ENCODE measurements at regions not wholly inside any gene's neighbourhood (a gene's known extent, or its start where the extent isn't known, plus 50 kb on each side); places are given as distances from the start of the nearest gene placed in this dataset.

DNA sequence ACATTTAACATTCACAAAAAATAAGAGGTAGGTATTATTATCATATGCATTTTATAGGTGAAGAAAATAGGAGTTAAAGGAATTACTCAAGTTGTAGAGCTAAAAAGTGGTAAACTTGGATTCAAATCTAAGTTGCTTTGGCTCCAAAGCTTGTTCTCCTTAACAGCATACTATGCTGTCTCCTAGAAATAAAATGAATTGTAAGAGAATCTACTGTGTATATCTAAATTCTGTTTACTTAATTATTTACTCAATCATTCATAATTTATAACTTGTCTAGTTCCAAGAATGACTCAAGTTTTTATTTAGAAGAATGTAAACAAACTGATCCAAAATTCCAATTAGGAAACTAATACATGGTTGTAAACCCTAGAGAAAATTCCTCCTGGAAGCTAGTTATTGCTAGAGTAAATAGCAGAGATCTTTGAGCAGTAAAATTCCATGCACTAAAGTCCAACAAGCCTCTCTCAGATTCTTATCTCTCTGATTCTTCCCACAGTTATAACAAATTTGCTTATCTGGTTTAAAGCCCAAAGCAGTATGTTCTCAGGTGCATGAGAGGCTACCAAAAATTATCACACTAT lies 132.5 kb upstream of the DPT start:
- TF ChIP-seq, protein P1, sequence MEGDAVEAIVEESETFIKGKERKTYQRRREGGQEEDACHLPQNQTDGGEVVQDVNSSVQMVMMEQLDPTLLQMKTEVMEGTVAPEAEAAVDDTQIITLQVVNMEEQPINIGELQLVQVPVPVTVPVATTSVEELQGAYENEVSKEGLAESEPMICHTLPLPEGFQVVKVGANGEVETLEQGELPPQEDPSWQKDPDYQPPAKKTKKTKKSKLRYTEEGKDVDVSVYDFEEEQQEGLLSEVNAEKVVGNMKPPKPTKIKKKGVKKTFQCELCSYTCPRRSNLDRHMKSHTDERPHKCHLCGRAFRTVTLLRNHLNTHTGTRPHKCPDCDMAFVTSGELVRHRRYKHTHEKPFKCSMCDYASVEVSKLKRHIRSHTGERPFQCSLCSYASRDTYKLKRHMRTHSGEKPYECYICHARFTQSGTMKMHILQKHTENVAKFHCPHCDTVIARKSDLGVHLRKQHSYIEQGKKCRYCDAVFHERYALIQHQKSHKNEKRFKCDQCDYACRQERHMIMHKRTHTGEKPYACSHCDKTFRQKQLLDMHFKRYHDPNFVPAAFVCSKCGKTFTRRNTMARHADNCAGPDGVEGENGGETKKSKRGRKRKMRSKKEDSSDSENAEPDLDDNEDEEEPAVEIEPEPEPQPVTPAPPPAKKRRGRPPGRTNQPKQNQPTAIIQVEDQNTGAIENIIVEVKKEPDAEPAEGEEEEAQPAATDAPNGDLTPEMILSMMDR (optimal IDR thresholded peaks at IDR 0.05 in 1 of 3, IDR thresholded peaks at IDR 0.05 in 1 of 3, conservative IDR thresholded peaks at IDR 0.05 in 1 of 3; ENCODE audit: extremely low read depth in 1 of 3, insufficient read depth in 2 of 3, low read length in 3 of 3), result no peak
- TF ChIP-seq EZH2 (IDR thresholded peaks at IDR 0.05; ENCODE audit: low read length), result no peak
- Histone ChIP-seq H3K27me3 (ENCODE audit: control insufficient read depth, extremely low read depth, insufficient read depth, low read length) (no peaks in the 10 kb centered on the region), H3K9me3 (ENCODE audit: control insufficient read depth, low read depth, low read length) (no peaks in the 10 kb centered on the region), H3K4me3 (ENCODE audit: control insufficient read depth in 2 of 3, extremely low read depth in 1 of 3, insufficient read depth in 2 of 3, low read depth in 1 of 3, low read length in 3 of 3) (no peak overlapping the region), H3K4me1 (ENCODE audit: control insufficient read depth, extremely low read depth, insufficient read depth, low read length) (no peaks in the 10 kb centered on the region), H4K20me1 (ENCODE audit: control insufficient read depth, extremely low read depth, insufficient read depth, low read length) (no peaks in the 10 kb centered on the region), H2AFZ (ENCODE audit: control insufficient read depth, low read length) (no peak overlapping the region), H3K9me1 (ENCODE audit: control insufficient read depth, extremely low read depth, insufficient read depth, low read length) (no peaks in the 10 kb centered on the region), H3K4me2 (ENCODE audit: control insufficient read depth, extremely low read depth, insufficient read depth, low read depth, low read length) (no peak overlapping the region), H3K79me2 (ENCODE audit: control insufficient read depth, insufficient read depth, low read length) (no peaks in the 10 kb centered on the region), H3K9ac (ENCODE audit: control insufficient read depth, extremely low read depth, insufficient read depth, low read length) (no peak overlapping the region), H3K27ac (ENCODE audit: control insufficient read depth, insufficient read depth, low read length) (no peak overlapping the region), H3K36me3 (ENCODE audit: control insufficient read depth in 2 of 2, extremely low read depth in 1 of 2, insufficient read depth in 2 of 2, low read length in 2 of 2) (no peaks in the 10 kb centered on the region)
- dilution Hi-C loops (cut with MboI; ENCODE audit: extremely low pct_ligation_motif_present, low sequenced_read_pairs), result no loop called here
- DNase-seq (ENCODE audit: low read depth, low spot score), result no peak
- FAIRE-seq, result no peak

DNA sequence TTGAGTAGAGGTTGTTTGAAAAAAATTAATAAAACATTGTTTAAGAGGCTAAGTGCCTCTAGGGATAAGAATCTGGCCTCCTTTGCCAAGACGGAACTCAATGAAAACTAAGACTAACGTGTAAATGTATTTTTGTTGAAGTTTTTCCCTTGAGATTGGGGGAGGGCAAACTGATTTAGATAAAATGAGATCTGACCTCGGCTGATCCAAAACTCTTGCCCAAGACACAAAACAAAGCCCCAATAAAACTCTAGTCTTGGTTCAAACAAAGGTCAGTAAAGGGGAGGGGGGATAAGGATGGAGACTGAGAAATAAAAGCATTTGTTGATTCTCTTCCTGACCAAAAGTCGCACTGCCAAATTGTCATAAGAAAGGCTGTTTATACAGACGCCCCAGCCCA lies 134.8 kb upstream of the DPT start:
- Histone ChIP-seq H3K4me2 (ENCODE audit: control insufficient read depth, extremely low read depth, insufficient read depth, low read depth, low read length) (no peak overlapping the region), H3K36me3 (ENCODE audit: control insufficient read depth in 2 of 2, extremely low read depth in 1 of 2, insufficient read depth in 2 of 2, low read length in 2 of 2) (no peaks in the 10 kb centered on the region), H3K9me3 (ENCODE audit: control insufficient read depth, low read depth, low read length) (no peaks in the 10 kb centered on the region), H3K27ac (ENCODE audit: control insufficient read depth, insufficient read depth, low read length) (no peak overlapping the region), H3K9me1 (ENCODE audit: control insufficient read depth, extremely low read depth, insufficient read depth, low read length) (no peaks in the 10 kb centered on the region), H3K79me2 (ENCODE audit: control insufficient read depth, insufficient read depth, low read length) (no peaks in the 10 kb centered on the region), H3K4me3 (ENCODE audit: control insufficient read depth in 2 of 3, extremely low read depth in 1 of 3, insufficient read depth in 2 of 3, low read depth in 1 of 3, low read length in 3 of 3) (no peak overlapping the region), H3K27me3 (ENCODE audit: control insufficient read depth, extremely low read depth, insufficient read depth, low read length) (no peaks in the 10 kb centered on the region), H2AFZ (ENCODE audit: control insufficient read depth, low read length) (no peak overlapping the region), H3K4me1 (ENCODE audit: control insufficient read depth, extremely low read depth, insufficient read depth, low read length) (no peaks in the 10 kb centered on the region), H3K9ac (ENCODE audit: control insufficient read depth, extremely low read depth, insufficient read depth, low read length) (no peak overlapping the region), H4K20me1 (ENCODE audit: control insufficient read depth, extremely low read depth, insufficient read depth, low read length) (no peaks in the 10 kb centered on the region)
- no peak for DNase-seq (ENCODE audit: low read depth, low spot score)
- no peak for TF ChIP-seq EZH2 (IDR thresholded peaks at IDR 0.05; ENCODE audit: low read length)
- TF ChIP-seq, protein P1 (optimal IDR thresholded peaks at IDR 0.05 in 1 of 3, IDR thresholded peaks at IDR 0.05 in 1 of 3, conservative IDR thresholded peaks at IDR 0.05 in 1 of 3; ENCODE audit: extremely low read depth in 1 of 3, insufficient read depth in 2 of 3, low read length in 3 of 3), result no peak
- FAIRE-seq, result no peak
- dilution Hi-C loops (cut with MboI; ENCODE audit: extremely low pct_ligation_motif_present, low sequenced_read_pairs), result no loop called here

Measured in keratinocyte (primary cell).